Testis (tissue), 2 donors: ENCODE measurements at regions not wholly inside any gene's neighbourhood (a gene's known extent, or its start where the extent isn't known, plus 50 kb on each side); places are given as distances from the start of the nearest gene placed in this dataset.
A peak's percentile ranks its signal among the peaks of the same experiment; 100 is the strongest.

Experiments
- DNase-seq: peaks from one replicate; pipeline ENCODE4 v3.0.0-alpha.2; 2019
- H3K27ac ChIP-seq, 2 donors: fragments of 200-600 bp; sonication (generic); one replicate each; pipeline ENCODE4 v1.5.1; 2019
- H3K27me3 ChIP-seq: fragments of 200-600 bp; sonication (generic); one replicate; pipeline ENCODE4 v1.5.1; 2019
- H3K36me3 ChIP-seq: fragments of 200-600 bp; sonication (generic); one replicate; pipeline ENCODE4 v1.5.1; 2017; ENCODE audit warnings: low read depth; ENCODE audit errors: missing control alignments
- H3K4me1 ChIP-seq: fragments of 200-600 bp; sonication (generic); one replicate; pipeline ENCODE4 v1.5.1; 2019
- H3K4me3 ChIP-seq, 2 donors: fragments of 200-600 bp; sonication (generic); one replicate each; pipeline ENCODE4 v1.5.1; 2017 to 2019
- H3K9me3 ChIP-seq: fragments of 200-600 bp; sonication (generic); one replicate; pipeline ENCODE4 v1.5.1; 2017
- CTCF ChIP-seq, 3 experiments: fragments of 450-650 bp in 2 of 3; fragments of 200-600 bp in 1 of 3; sonication (generic) in 1 of 3; IDR thresholded peaks; one replicate each; pipeline ENCODE4 v1.5.1; 2016 to 2019; ENCODE audit warnings: antibody characterized with exemption in 3 of 3, mild to moderate bottlenecking in 2 of 3, moderate library complexity in 1 of 3
- POLR2A ChIP-seq: fragments of 450-650 bp; IDR thresholded peaks from one replicate; pipeline ENCODE4 v1.6.1; 2017; ENCODE audit warnings: antibody characterized with exemption, mild to moderate bottlenecking, moderate library complexity
- WGBS, 2 donors: methylation state at CpG; one replicate each; pipeline ENCODE4 v1.1.5; 2018; 5-methylcytosine and 5-hydroxymethylcytosine counted together
- intact Hi-C: fragments of 100-400 bp; cut with DNase I; formaldehyde crosslinking; loops from one replicate; pipeline ENCODE4 v1.15.1; 2023; ENCODE audit warnings: low total_unique reads

GRCh38 chr10:56068040-56068439 is 293.0 kb downstream of the ZWINT start:
- 95 to 100% methylated on average over 2 of the region's 2 CpGs for WGBS, 2 donors

GRCh38 chr10:56063642-56064041 is 297.4 kb downstream of the ZWINT start:
- H3K27me3 ChIP-seq, result no peaks in the 10 kb centered on the region
- H3K4me1 ChIP-seq, result no peaks in the 10 kb centered on the region
- H3K36me3 ChIP-seq, result no peaks in the 10 kb centered on the region
- H3K27ac ChIP-seq, result no peak overlapping the region
- no peak overlapping the region for H3K4me3 ChIP-seq
- DNase-seq, result no peak
- intact Hi-C loops, result no loop called here
- H3K9me3 ChIP-seq, result no peaks in the 10 kb centered on the region
- WGBS, 2 donors, result 87 to 88% methylated on average over 1 of the region's 1 CpG
- TF ChIP-seq CTCF (IDR thresholded peaks at IDR 0.05), result no peak
- TF ChIP-seq POLR2A, result no peak

More at GRCh38 chr10:56068040-56068439, 293.0 kb downstream of the ZWINT start:
- TF ChIP-seq POLR2A (no peak), CTCF (IDR thresholded peaks at IDR 0.05) (no peak)
- H3K9me3 ChIP-seq, result no peaks in the 10 kb centered on the region
- no peak for DNase-seq
- no peaks in the 10 kb centered on the region for H3K4me1 ChIP-seq
- H3K4me3 ChIP-seq, result no peak overlapping the region
- intact Hi-C loops, result no loop called here
- H3K36me3 ChIP-seq, result no peaks in the 10 kb centered on the region
- H3K27me3 ChIP-seq, result no peaks in the 10 kb centered on the region
- no peak overlapping the region for H3K27ac ChIP-seq

GRCh38 chr10:56057860-56058259 is 303.2 kb downstream of the ZWINT start:
- Histone ChIP-seq H3K36me3 (no peaks in the 10 kb centered on the region), H3K4me1 (no peaks in the 10 kb centered on the region), H3K27me3 (no peaks in the 10 kb centered on the region), H3K27ac (no peak overlapping the region), H3K4me3 (no peak overlapping the region), H3K9me3 (no peaks in the 10 kb centered on the region)
- intact Hi-C loops, result no loop called here
- no peak for TF ChIP-seq CTCF (IDR thresholded peaks at IDR 0.05)
- TF ChIP-seq POLR2A, result no peak
- DNase-seq, result no peak
- 75 to 81% methylated on average over 2 of the region's 2 CpGs for WGBS, 2 donors

GRCh38 chr10:56035489-56035888 is 325.6 kb downstream of the ZWINT start:
- no peaks in the 10 kb centered on the region for H3K4me1 ChIP-seq
- TF ChIP-seq CTCF (IDR thresholded peaks at IDR 0.05) (no peak), POLR2A (no peak)
- DNase-seq, result peak; percentile 68
- H3K36me3 ChIP-seq, result no peaks in the 10 kb centered on the region
- H3K27ac ChIP-seq, result no peak overlapping the region
- no peaks in the 10 kb centered on the region for H3K9me3 ChIP-seq
- peak overlapping the region in 1 of 2 donors; percentile 14 for H3K4me3 ChIP-seq
- intact Hi-C loops, result no loop called here
- no peaks in the 10 kb centered on the region for H3K27me3 ChIP-seq
- 42 to 64% methylated on average over 8 of the region's 8 CpGs for WGBS, 2 donors

- H3K27me3 ChIP-seq, result no peaks in the 10 kb centered on the region
- H3K4me1 ChIP-seq, result no peaks in the 10 kb centered on the region
- H3K4me3 ChIP-seq, result no peak overlapping the region
- H3K36me3 ChIP-seq, result no peaks in the 10 kb centered on the region
- H3K27ac ChIP-seq, result no peak overlapping the region
- intact Hi-C loops, result no loop called here
- WGBS, 2 donors, result 47 to 61% methylated on average over 5 of the region's 5 CpGs
- no peak for TF ChIP-seq CTCF (IDR thresholded peaks at IDR 0.05)
- TF ChIP-seq POLR2A, result no peak
- no peak for DNase-seq
- H3K9me3 ChIP-seq, result no peaks in the 10 kb centered on the region
These were observed 332.5 kb downstream of the ZWINT start for GRCh38 chr10:56028298-56029132.
